ENCODE measurements at regions not wholly inside any gene's neighbourhood (a gene's known extent, or its start where the extent isn't known, plus 50 kb on each side); places are given as distances from the start of the nearest gene placed in this dataset.

GRCh38 chrX:4925911-4926310, 1212.5 kb upstream of the PRKX start (continued):
- TF ChIP-seq, protein P1, sequence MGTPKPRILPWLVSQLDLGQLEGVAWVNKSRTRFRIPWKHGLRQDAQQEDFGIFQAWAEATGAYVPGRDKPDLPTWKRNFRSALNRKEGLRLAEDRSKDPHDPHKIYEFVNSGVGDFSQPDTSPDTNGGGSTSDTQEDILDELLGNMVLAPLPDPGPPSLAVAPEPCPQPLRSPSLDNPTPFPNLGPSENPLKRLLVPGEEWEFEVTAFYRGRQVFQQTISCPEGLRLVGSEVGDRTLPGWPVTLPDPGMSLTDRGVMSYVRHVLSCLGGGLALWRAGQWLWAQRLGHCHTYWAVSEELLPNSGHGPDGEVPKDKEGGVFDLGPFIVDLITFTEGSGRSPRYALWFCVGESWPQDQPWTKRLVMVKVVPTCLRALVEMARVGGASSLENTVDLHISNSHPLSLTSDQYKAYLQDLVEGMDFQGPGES (IDR thresholded peaks at IDR 0.05; ENCODE audit: low read depth, low read length), result no peak
- no peak for TF ChIP-seq EP300 (IDR thresholded peaks at IDR 0.05; ENCODE audit: borderline replicate concordance in 1 of 2, low read depth in 1 of 2, low read length in 1 of 2)
- no peak for TF ChIP-seq MEF2A (IDR thresholded peaks at IDR 0.05; ENCODE audit: borderline replicate concordance, low read depth)
- TF ChIP-seq RXRA (IDR thresholded peaks at IDR 0.05; ENCODE audit: borderline replicate concordance, low read depth), result no peak
- TF ChIP-seq, protein P2, sequence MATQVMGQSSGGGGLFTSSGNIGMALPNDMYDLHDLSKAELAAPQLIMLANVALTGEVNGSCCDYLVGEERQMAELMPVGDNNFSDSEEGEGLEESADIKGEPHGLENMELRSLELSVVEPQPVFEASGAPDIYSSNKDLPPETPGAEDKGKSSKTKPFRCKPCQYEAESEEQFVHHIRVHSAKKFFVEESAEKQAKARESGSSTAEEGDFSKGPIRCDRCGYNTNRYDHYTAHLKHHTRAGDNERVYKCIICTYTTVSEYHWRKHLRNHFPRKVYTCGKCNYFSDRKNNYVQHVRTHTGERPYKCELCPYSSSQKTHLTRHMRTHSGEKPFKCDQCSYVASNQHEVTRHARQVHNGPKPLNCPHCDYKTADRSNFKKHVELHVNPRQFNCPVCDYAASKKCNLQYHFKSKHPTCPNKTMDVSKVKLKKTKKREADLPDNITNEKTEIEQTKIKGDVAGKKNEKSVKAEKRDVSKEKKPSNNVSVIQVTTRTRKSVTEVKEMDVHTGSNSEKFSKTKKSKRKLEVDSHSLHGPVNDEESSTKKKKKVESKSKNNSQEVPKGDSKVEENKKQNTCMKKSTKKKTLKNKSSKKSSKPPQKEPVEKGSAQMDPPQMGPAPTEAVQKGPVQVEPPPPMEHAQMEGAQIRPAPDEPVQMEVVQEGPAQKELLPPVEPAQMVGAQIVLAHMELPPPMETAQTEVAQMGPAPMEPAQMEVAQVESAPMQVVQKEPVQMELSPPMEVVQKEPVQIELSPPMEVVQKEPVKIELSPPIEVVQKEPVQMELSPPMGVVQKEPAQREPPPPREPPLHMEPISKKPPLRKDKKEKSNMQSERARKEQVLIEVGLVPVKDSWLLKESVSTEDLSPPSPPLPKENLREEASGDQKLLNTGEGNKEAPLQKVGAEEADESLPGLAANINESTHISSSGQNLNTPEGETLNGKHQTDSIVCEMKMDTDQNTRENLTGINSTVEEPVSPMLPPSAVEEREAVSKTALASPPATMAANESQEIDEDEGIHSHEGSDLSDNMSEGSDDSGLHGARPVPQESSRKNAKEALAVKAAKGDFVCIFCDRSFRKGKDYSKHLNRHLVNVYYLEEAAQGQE (IDR thresholded peaks at IDR 0.05; ENCODE audit: low read depth, low read length), result no peak
- TF ChIP-seq CHD2 (IDR thresholded peaks at IDR 0.05; ENCODE audit: low read length, partially characterized antibody), result no peak
- TF ChIP-seq FOSL2 (IDR thresholded peaks at IDR 0.05; ENCODE audit: borderline replicate concordance, low read depth), result no peak

DNA sequence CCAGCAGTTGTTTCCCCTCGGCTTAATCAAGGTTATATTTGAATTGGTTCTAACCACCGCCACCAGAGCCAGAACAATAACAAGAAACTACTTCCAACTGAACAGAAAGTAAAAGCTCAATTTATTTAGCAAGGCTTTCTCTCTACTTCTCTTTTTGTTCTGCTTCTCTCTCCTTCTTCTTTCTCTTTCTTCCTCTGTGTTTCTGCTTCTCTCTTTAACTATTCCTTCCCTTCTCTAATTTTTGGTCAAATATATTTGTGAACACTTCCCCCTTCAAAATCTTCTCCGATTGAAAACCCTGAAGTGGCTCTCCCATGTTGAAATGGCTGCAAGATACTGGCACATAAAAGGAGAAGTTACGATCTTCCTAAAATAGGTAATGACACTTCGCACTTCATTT, 1195.9 kb upstream of the PRKX start:
- Histone ChIP-seq H3K27me3 (ENCODE audit: insufficient read depth) (no peaks in the 10 kb centered on the region), H3K9me2 (no peaks in the 10 kb centered on the region), H3K27ac (ENCODE audit: low read depth in 2 of 2, low read length in 1 of 2) (no peak overlapping the region), H3K9ac (no peak overlapping the region), H4K20me1 (ENCODE audit: insufficient read depth) (no peaks in the 10 kb centered on the region), H3K4me2 (no peak overlapping the region), H3K36me3 (replicated peaks in 1 of 2; ENCODE audit: control insufficient read depth in 1 of 2, insufficient read depth in 2 of 2, low read length in 1 of 2) (no peaks in the 10 kb centered on the region), H2AFZ (ENCODE audit: low read depth) (no peak overlapping the region), H3K4me1 (ENCODE audit: control insufficient read depth in 1 of 2, insufficient read depth in 2 of 2, low read depth in 1 of 2, low read length in 1 of 2) (no peaks in the 10 kb centered on the region), H3F3A (replicated peaks; ENCODE audit: insufficient read depth) (no peaks in the 10 kb centered on the region), H3K79me2 (ENCODE audit: insufficient read depth) (no peaks in the 10 kb centered on the region), H3K4me3 (ENCODE audit: low read depth in 2 of 2, low read length in 1 of 2) (no peak overlapping the region), H3K9me3 (no peaks in the 10 kb centered on the region)
- WGBS (ENCODE audit: low lambda C conversion rate), result 11% methylated on average over 5 of the region's 5 CpGs
- POLR2A ChIA-PET, result no interaction called here
- CTCF ChIA-PET, result no interaction called here
- DNase-seq, result no peak
- TF ChIP-seq JUND (IDR thresholded peaks at IDR 0.05) (no peak), RXRA (IDR thresholded peaks at IDR 0.05; ENCODE audit: borderline replicate concordance, low read depth) (no peak), SMC3 (IDR thresholded peaks at IDR 0.05; ENCODE audit: low read depth, low read length) (no peak), TCF12 (IDR thresholded peaks at IDR 0.05) (no peak), RCOR1 (IDR thresholded peaks at IDR 0.05; ENCODE audit: low read length) (no peak), NRF1 (IDR thresholded peaks at IDR 0.05; ENCODE audit: low read depth, low read length) (no peak), GABPA (IDR thresholded peaks at IDR 0.05; ENCODE audit: low read depth) (no peak), MXI1 (IDR thresholded peaks at IDR 0.05; ENCODE audit: low read depth, low read length) (no peak), POLR2AphosphoS5 (IDR thresholded peaks at IDR 0.05; ENCODE audit: low read depth, low read length) (no peak), MEF2A (IDR thresholded peaks at IDR 0.05; ENCODE audit: borderline replicate concordance, low read depth) (no peak), FOXJ3 (CRISPR knock-in tag; IDR thresholded peaks at IDR 0.05) (no peak), NFIC (IDR thresholded peaks at IDR 0.05; ENCODE audit: borderline replicate concordance) (no peak), SIN3A (IDR thresholded peaks at IDR 0.05; ENCODE audit: borderline replicate concordance, low read depth, low read length) (no peak)
- TF ChIP-seq, protein P3, sequence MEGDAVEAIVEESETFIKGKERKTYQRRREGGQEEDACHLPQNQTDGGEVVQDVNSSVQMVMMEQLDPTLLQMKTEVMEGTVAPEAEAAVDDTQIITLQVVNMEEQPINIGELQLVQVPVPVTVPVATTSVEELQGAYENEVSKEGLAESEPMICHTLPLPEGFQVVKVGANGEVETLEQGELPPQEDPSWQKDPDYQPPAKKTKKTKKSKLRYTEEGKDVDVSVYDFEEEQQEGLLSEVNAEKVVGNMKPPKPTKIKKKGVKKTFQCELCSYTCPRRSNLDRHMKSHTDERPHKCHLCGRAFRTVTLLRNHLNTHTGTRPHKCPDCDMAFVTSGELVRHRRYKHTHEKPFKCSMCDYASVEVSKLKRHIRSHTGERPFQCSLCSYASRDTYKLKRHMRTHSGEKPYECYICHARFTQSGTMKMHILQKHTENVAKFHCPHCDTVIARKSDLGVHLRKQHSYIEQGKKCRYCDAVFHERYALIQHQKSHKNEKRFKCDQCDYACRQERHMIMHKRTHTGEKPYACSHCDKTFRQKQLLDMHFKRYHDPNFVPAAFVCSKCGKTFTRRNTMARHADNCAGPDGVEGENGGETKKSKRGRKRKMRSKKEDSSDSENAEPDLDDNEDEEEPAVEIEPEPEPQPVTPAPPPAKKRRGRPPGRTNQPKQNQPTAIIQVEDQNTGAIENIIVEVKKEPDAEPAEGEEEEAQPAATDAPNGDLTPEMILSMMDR (IDR thresholded peaks at IDR 0.05), result no peak
- TF ChIP-seq, protein P4, sequence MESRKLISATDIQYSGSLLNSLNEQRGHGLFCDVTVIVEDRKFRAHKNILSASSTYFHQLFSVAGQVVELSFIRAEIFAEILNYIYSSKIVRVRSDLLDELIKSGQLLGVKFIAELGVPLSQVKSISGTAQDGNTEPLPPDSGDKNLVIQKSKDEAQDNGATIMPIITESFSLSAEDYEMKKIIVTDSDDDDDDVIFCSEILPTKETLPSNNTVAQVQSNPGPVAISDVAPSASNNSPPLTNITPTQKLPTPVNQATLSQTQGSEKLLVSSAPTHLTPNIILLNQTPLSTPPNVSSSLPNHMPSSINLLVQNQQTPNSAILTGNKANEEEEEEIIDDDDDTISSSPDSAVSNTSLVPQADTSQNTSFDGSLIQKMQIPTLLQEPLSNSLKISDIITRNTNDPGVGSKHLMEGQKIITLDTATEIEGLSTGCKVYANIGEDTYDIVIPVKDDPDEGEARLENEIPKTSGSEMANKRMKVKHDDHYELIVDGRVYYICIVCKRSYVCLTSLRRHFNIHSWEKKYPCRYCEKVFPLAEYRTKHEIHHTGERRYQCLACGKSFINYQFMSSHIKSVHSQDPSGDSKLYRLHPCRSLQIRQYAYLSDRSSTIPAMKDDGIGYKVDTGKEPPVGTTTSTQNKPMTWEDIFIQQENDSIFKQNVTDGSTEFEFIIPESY (IDR thresholded peaks at IDR 0.05; ENCODE audit: borderline replicate concordance, low read depth), result no peak
- TF ChIP-seq, protein P2 (IDR thresholded peaks at IDR 0.05; ENCODE audit: low read depth, low read length), result no peak

Measured in SK-N-SH (cell line).